ENCODE measurements at regions not wholly inside any gene's neighbourhood (a gene's known extent, or its start where the extent isn't known, plus 50 kb on each side); places are given as distances from the start of the nearest gene placed in this dataset.

DNA sequence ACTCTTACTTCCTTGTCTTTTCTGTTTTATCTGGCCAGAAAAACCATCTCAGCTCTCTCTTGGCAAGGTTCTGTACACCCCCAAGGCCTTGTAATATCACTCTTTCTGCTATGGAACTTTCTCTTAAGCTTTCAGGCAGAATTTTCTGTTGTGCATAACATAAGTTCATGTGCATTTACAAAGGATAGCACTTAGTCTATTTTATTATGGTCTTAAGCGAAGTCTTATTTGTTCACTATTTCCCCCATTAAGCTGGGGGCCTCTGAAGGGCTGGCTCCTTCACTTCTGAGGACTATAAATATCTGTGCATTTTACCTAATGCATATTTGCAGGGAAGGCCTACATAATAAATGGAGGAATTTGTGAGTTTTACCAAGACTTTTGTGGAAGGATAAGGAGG, 1393.4 kb downstream of the FAM181B start:
- TF ChIP-seq, protein P1, sequence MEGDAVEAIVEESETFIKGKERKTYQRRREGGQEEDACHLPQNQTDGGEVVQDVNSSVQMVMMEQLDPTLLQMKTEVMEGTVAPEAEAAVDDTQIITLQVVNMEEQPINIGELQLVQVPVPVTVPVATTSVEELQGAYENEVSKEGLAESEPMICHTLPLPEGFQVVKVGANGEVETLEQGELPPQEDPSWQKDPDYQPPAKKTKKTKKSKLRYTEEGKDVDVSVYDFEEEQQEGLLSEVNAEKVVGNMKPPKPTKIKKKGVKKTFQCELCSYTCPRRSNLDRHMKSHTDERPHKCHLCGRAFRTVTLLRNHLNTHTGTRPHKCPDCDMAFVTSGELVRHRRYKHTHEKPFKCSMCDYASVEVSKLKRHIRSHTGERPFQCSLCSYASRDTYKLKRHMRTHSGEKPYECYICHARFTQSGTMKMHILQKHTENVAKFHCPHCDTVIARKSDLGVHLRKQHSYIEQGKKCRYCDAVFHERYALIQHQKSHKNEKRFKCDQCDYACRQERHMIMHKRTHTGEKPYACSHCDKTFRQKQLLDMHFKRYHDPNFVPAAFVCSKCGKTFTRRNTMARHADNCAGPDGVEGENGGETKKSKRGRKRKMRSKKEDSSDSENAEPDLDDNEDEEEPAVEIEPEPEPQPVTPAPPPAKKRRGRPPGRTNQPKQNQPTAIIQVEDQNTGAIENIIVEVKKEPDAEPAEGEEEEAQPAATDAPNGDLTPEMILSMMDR (IDR thresholded peaks at IDR 0.05) = no peak
- TF ChIP-seq POLR2AphosphoS5 (IDR thresholded peaks at IDR 0.05; ENCODE audit: low read depth, low read length) = no peak

Measured in Panc1 (cell line).